BLaER1 treated with 17β-estradiol and CSF1 and Interleukin-3, amounts not matched to agents 10 nM and 100 nM (cell line): ENCODE measurements at regions not wholly inside any gene's neighbourhood (a gene's known extent, or its start where the extent isn't known, plus 50 kb on each side); places are given as distances from the start of the nearest gene placed in this dataset.
A peak's percentile ranks its signal among the peaks of the same experiment; 100 is the strongest.

Experiments
- H3K27ac ChIP-seq, 11 experiments: shearing (Covaris generic); formaldehyde crosslinking; 2 replicates each; pipeline ENCODE4 v1.8.1; 2022
- H3K27me3 ChIP-seq, 11 experiments: shearing (Covaris generic); formaldehyde crosslinking; 2 replicates each; pipeline ENCODE4 v1.8.1; 2022
- H3K36me3 ChIP-seq, 11 experiments: shearing (Covaris generic); formaldehyde crosslinking; 2 replicates each; pipeline ENCODE4 v1.8.1; 2022
- H3K4me1 ChIP-seq, 10 experiments: shearing (Covaris generic); formaldehyde crosslinking; 2 replicates each; pipeline ENCODE4 v1.8.1; 2022
- H3K4me2 ChIP-seq, 11 experiments: shearing (Covaris generic); formaldehyde crosslinking; 2 replicates each; pipeline ENCODE4 v1.8.1; 2022
- H3K4me3 ChIP-seq, 10 experiments: shearing (Covaris generic); formaldehyde crosslinking; 2 replicates each; pipeline ENCODE4 v1.8.1; 2022
- H3K9ac ChIP-seq, 11 experiments: shearing (Covaris generic); formaldehyde crosslinking; 2 replicates each; pipeline ENCODE4 v1.8.1; 2022
- H3K9me3 ChIP-seq, 11 experiments: shearing (Covaris generic); formaldehyde crosslinking; replicated peaks in 1 of 11; 2 replicates each; pipeline ENCODE4 v1.8.1; 2022
- H4K20me1 ChIP-seq, 11 experiments: shearing (Covaris generic); formaldehyde crosslinking; 2 replicates each; pipeline ENCODE4 v1.8.1; 2022
- Cebpa-rat ChIP-seq, 11 experiments: shearing (Covaris generic); IDR thresholded peaks; 2 replicates each; pipeline ENCODE4 v1.8.1; 2022

DNA sequence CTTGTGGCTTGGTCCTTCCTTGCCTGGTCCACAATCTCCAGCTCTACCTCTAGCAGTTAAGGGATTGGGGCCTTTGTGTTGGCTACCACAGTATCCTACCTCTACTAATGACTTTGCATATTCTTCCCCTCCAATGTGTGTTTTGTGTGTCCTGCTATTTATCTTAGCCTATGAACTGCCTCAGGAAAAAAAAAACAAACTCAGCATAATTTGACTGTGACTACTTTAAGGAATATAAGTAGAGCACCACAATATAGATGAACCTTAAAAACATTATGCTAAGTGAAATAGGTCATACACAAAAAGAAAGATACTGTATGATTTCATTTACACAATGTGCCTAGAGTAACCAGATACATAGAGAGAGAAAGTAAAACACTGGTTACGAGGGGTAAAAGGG lies 61.3 kb upstream of the PTPN13 start:
- Histone ChIP-seq H3K9ac (no peak overlapping the region), H3K4me1 (peaks cover 0 to 4% (median 0%) of the 10 kb centered on the region in 10 experiments; a peak in 1 of 20 replicates), H4K20me1 (no peaks in the 10 kb centered on the region), H3K27me3 (peaks cover 0 to 12% (median 0%) of the 10 kb centered on the region in 11 experiments; a peak in 1 of 22 replicates), H3K4me2 (no peak overlapping the region), H3K36me3 (no peaks in the 10 kb centered on the region), H3K9me3 (peaks cover 0 to 10% (median 0%) of the 10 kb centered on the region in 11 experiments; a peak in 3 of 22 replicates), H3K27ac (no peak overlapping the region), H3K4me3 (no peak overlapping the region)
- TF ChIP-seq Cebpa-rat (IDR thresholded peaks at IDR 0.05), result no peak

DNA sequence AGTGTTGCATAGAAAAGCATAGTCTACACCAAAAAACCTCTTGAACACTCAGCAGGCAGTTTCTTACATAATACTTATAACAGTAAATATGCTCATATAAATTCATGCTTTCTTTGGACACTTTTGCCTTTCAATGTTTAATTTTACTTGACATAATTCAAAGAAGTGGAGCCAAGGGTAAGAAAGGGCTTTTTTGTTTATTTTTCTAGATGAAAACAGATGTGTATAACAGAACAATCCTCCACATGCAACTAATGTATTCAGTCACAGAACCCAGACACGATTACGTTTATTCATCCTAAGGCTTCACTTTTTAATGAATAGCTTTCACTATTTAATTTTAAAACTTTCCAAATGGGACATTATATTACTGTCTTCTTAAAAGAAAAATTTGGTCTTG lies 58.0 kb upstream of the PTPN13 start:
- H3K36me3 ChIP-seq, result no peaks in the 10 kb centered on the region
- H3K27me3 ChIP-seq, result peaks cover 0 to 32% (median 0%) of the 10 kb centered on the region in 11 experiments; a peak in 4 of 22 replicates
- H3K27ac ChIP-seq, result no peak overlapping the region
- H3K4me3 ChIP-seq, result no peak overlapping the region
- TF ChIP-seq Cebpa-rat (IDR thresholded peaks at IDR 0.05), result no peak
- H3K9ac ChIP-seq, result no peak overlapping the region
- H3K9me3 ChIP-seq, result no peaks in the 10 kb centered on the region; a peak in 1 of 22 replicates
- H3K4me2 ChIP-seq, result no peak overlapping the region
- H4K20me1 ChIP-seq, result no peaks in the 10 kb centered on the region
- peaks cover 0 to 4% (median 0%) of the 10 kb centered on the region in 10 experiments; a peak in 1 of 20 replicates for H3K4me1 ChIP-seq

DNA sequence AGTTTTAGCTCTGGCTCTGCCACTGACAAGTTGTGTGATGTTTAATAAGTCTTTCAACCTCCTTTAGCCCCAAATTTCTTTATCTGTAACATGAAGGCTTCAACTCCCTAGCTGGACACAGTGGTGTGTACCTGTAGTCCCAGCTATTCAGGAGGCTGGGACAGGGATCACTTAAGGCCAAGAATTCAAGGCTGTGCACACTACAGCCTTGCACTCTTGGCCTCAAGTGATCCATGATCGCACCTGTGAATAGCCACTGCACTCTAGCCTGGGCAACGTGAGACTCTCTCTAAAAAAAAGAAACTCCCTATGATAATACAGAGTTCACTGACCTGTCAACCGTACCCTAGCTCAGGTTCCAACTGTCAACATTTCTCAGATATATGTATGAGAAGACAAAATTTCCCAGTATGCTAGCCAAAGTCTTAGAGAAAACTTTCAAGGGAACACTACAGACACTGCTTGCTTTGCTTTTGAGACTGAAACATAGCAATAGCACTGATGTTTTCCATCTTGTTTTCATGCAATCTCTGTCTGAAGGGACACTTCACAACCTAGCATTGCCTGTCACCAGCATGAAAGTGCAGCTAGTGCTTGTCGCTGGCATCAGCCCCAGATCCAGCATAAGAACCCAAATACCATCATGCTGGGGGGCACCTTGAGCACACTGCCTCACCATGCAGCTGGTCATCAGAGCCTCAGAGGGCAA lies 51.6 kb upstream of the PTPN13 start:
- no peaks in the 10 kb centered on the region for H4K20me1 ChIP-seq
- H3K27ac ChIP-seq, result no peak overlapping the region
- H3K4me3 ChIP-seq, result no peak overlapping the region
- peaks cover 9 to 20% (median 16%) of the 10 kb centered on the region in 11 experiments for H3K9me3 ChIP-seq
- no peak overlapping the region for H3K4me2 ChIP-seq
- no peaks in the 10 kb centered on the region for H3K36me3 ChIP-seq
- H3K27me3 ChIP-seq, result peaks cover 0 to 79% (median 0%) of the 10 kb centered on the region in 11 experiments; a peak in 7 of 22 replicates
- H3K4me1 ChIP-seq, result peaks cover 4 to 21% (median 8%) of the 10 kb centered on the region in 10 experiments; a peak in 15 of 20 replicates
- H3K9ac ChIP-seq, result no peak overlapping the region
- no peak for TF ChIP-seq Cebpa-rat (IDR thresholded peaks at IDR 0.05)

DNA sequence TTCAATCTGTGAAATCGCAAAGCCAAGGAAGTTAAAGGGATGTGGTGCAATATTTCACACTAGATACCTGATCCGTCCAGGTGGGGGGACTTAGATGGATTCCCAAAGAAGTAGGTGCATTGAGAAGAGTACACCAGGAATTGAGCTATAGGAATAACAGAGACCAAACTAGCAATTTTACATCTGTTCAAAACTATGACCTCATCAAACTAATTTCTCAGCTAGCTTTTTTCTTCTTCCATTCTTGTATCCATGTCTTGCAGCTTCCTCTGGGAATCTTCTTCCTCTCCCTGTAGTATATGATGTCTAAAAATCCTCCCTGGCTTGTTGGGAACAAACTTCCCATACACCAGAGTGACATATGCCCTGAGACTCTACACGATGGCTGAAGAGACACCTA lies 51.0 kb upstream of the PTPN13 start:
- no peak for TF ChIP-seq Cebpa-rat (IDR thresholded peaks at IDR 0.05)
- H3K4me3 ChIP-seq, result no peak overlapping the region
- peaks cover 4 to 21% (median 8%) of the 10 kb centered on the region in 10 experiments; a peak in 15 of 20 replicates for H3K4me1 ChIP-seq
- no peak overlapping the region for H3K9ac ChIP-seq
- H3K9me3 ChIP-seq, result peaks cover 14 to 26% (median 18%) of the 10 kb centered on the region in 11 experiments
- no peaks in the 10 kb centered on the region for H4K20me1 ChIP-seq
- no peaks in the 10 kb centered on the region for H3K36me3 ChIP-seq
- H3K27me3 ChIP-seq, result peaks cover 0 to 81% (median 0%) of the 10 kb centered on the region in 11 experiments; a peak in 7 of 22 replicates
- no peak overlapping the region for H3K4me2 ChIP-seq
- H3K27ac ChIP-seq, result no peak overlapping the region

DNA sequence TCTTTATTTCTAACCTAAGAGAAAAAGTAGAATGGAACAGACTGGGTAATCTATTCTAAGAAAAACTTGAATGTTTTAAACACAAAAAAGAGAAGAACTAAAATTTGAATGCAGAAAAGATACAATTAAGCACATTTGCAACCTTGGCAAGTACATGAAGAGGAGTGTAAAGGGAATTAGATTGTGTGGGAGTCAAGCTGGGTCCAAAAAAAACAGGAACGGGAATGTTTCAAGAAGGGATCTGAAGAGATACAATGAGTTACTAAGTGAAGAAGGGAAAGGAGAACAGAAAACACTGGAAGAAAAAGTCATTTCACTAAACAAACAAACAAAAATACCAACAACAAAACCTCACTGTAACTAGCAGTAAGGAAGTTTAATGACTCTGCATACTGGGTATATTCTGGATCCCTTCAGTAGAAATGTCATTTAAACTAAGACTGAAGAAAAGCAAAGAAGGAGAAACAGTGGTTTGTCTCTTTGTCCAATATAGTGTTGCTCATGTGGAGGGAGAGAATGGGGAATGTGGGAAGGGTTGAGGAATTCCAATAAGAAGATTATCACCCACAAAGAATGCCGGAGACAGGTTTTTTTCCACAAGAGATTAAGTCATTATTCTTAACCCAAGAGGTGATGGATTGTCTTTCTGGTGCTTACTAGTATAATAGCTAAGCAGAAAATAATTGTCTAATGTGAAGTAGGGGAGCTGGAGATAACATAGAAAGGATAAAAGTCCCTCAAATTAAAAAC lies 50.4 kb upstream of the PTPN13 start:
- Histone ChIP-seq H3K36me3 (no peaks in the 10 kb centered on the region), H3K4me3 (no peak overlapping the region), H3K9ac (no peak overlapping the region)

DNA sequence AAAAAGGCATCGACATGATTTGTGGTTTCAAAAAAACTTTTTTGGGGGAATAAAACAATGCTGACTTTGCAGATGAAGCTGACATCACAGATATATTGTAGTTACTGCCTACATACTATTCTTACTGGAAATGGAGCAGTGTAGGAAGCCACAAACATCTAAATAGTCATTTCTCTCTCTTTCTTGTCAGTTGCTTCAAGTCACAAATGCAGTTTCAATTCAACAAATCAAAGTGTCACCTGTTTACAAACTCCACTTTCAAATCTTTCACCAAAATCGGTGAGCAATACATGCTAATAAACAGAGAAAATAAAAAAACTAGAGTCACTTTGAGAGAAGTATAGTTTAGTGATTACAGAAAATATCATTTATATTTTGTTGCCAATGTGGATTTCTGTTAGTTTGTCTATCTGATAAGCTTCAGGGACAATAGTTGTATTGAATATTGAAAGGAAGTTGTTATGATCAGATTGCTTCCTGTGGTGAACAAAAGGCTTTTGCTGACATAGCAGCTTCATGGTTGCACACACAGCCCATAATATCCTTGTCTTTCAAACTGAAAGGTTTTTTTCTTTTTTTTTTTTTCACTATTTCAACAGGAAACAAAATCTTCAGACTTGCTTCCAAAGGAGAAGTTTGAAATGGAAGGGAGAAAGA lies 49.7 kb upstream of the PTPN13 start:
- no peak overlapping the region for H3K4me3 ChIP-seq
- peaks cover 14 to 27% (median 18%) of the 10 kb centered on the region in 11 experiments for H3K9me3 ChIP-seq
- no peak overlapping the region for H3K27ac ChIP-seq
- H3K27me3 ChIP-seq, result peaks cover 0 to 88% (median 0%) of the 10 kb centered on the region in 11 experiments; a peak in 7 of 22 replicates
- H4K20me1 ChIP-seq, result no peaks in the 10 kb centered on the region
- H3K4me1 ChIP-seq, result peaks cover 4 to 21% (median 8%) of the 10 kb centered on the region in 10 experiments; a peak in 15 of 20 replicates
- H3K36me3 ChIP-seq, result no peaks in the 10 kb centered on the region
- H3K9ac ChIP-seq, result no peak overlapping the region
- no peak for TF ChIP-seq Cebpa-rat (IDR thresholded peaks at IDR 0.05)
- H3K4me2 ChIP-seq, result peak overlapping the region; percentile 5 to 68 (median 33); a peak in 16 of 22 replicates

More for the DNA sequence above, 50.4 kb upstream of the PTPN13 start:
- Histone ChIP-seq H3K27me3 (peaks cover 0 to 87% (median 0%) of the 10 kb centered on the region in 11 experiments; a peak in 7 of 22 replicates), H3K4me2 (no peak overlapping the region), H4K20me1 (no peaks in the 10 kb centered on the region), H3K27ac (no peak overlapping the region), H3K4me1 (peaks cover 4 to 21% (median 8%) of the 10 kb centered on the region in 10 experiments; a peak in 15 of 20 replicates), H3K9me3 (peaks cover 14 to 27% (median 18%) of the 10 kb centered on the region in 11 experiments)
- no peak for TF ChIP-seq Cebpa-rat (IDR thresholded peaks at IDR 0.05)
